Liver (tissue), 8 donors: ENCODE measurements at regions not wholly inside any gene's neighbourhood (a gene's known extent, or its start where the extent isn't known, plus 50 kb on each side); places are given as distances from the start of the nearest gene placed in this dataset.

ENCODE experiments used
- DNase-seq: peaks from one replicate; pipeline ENCODE4 v3.0.0-alpha.2; 2017; ENCODE audit warnings: low spot score
- H3K27ac ChIP-seq, 2 donors: one replicate each; pipeline ENCODE4 v1.7.0; 2013; ENCODE audit warnings: inconsistent platforms in 2 of 2, low read length in 2 of 2, control low read depth in 1 of 2, low read depth in 1 of 2, mild to moderate bottlenecking in 1 of 2
- H3K27me3 ChIP-seq, 4 donors: one replicate each; pipeline versions ENCODE4 v1.6.1 to v1.7.0; 2013; ENCODE audit warnings: low read length in 3 of 4, inconsistent platforms in 1 of 4, mild to moderate bottlenecking in 1 of 4, moderate library complexity in 1 of 4; ENCODE audit not compliant: control insufficient read depth in 4 of 4, insufficient read depth in 4 of 4
- H3K36me3 ChIP-seq, 4 donors: one replicate each; pipeline versions ENCODE4 v1.6.1 to v1.7.0; 2013; ENCODE audit warnings: low read length in 3 of 4, mild to moderate bottlenecking in 3 of 4, low read depth in 1 of 4, moderate library complexity in 1 of 4; ENCODE audit not compliant: control insufficient read depth in 4 of 4, insufficient read depth in 3 of 4
- H3K4me1 ChIP-seq, 4 donors: one replicate each; pipeline versions ENCODE4 v1.6.1 to v1.7.0; 2013; ENCODE audit warnings: low read length in 3 of 4, mild to moderate bottlenecking in 3 of 4, moderate library complexity in 1 of 4; ENCODE audit not compliant: control insufficient read depth in 4 of 4, insufficient read depth in 4 of 4
- H3K4me3 ChIP-seq, 3 donors: one replicate each; pipeline versions ENCODE4 v1.6.1 to v1.7.0; 2013; ENCODE audit warnings: low read length in 3 of 3, control low read depth in 1 of 3, low read depth in 1 of 3, mild to moderate bottlenecking in 1 of 3
- H3K9ac ChIP-seq, 2 donors: one replicate each; pipeline ENCODE4 v1.7.0; 2013; ENCODE audit warnings: low read length in 2 of 2, mild to moderate bottlenecking in 2 of 2, moderate library complexity in 2 of 2, control low read depth in 1 of 2, low read depth in 1 of 2
- H3K9me3 ChIP-seq, 4 donors: one replicate each; pipeline versions ENCODE4 v1.6.1 to v1.7.0; 2013; ENCODE audit warnings: low read length in 3 of 4; ENCODE audit not compliant: control insufficient read depth in 4 of 4
- EGR1 ChIP-seq, 2 donors: IDR thresholded peaks; 2 replicates each; pipeline ENCODE4 v1.6.1; 2016 to 2018; ENCODE audit warnings: antibody characterized with exemption in 2 of 2, low read depth in 2 of 2
- FOXA1 ChIP-seq: IDR thresholded peaks from 2 replicates; pipeline ENCODE4 v1.6.1; 2016; ENCODE audit warnings: antibody characterized with exemption
- FOXA2 ChIP-seq: IDR thresholded peaks from 2 replicates; pipeline ENCODE4 v1.6.1; 2016; ENCODE audit warnings: antibody characterized with exemption
- GABPA ChIP-seq, 2 donors: IDR thresholded peaks in 1 of 2; conservative IDR thresholded peaks in 1 of 2; 2 replicates each; pipeline ENCODE4 v1.6.1; 2016; ENCODE audit warnings: antibody characterized with exemption in 2 of 2, mild to moderate bottlenecking in 1 of 2, moderate library complexity in 1 of 2
- HNF4A ChIP-seq, 2 donors: conservative IDR thresholded peaks; 2 replicates each; pipeline ENCODE4 v1.6.1; 2016; ENCODE audit warnings: antibody characterized with exemption in 2 of 2, mild to moderate bottlenecking in 2 of 2
- HNF4G ChIP-seq: IDR thresholded peaks from 2 replicates; pipeline ENCODE4 v1.6.1; 2016; ENCODE audit warnings: antibody characterized with exemption
- JUND ChIP-seq, 2 donors: IDR thresholded peaks; 2 replicates each; pipeline ENCODE4 v1.6.1; 2016; ENCODE audit warnings: antibody characterized with exemption in 2 of 2
- NR2F2 ChIP-seq: IDR thresholded peaks from 2 replicates; pipeline ENCODE4 v1.6.1; 2016; ENCODE audit warnings: antibody characterized with exemption
- RAD21 ChIP-seq, 2 donors: IDR thresholded peaks; 2 replicates each; pipeline ENCODE4 v1.6.1; 2016; ENCODE audit warnings: antibody characterized with exemption in 2 of 2, mild to moderate bottlenecking in 2 of 2
- RXRA ChIP-seq, 2 donors: IDR thresholded peaks; 2 replicates each; pipeline ENCODE4 v1.6.1; 2017 to 2018; ENCODE audit warnings: antibody characterized with exemption in 2 of 2, mild to moderate bottlenecking in 1 of 2
- TAF1 ChIP-seq: conservative IDR thresholded peaks from 2 replicates; pipeline ENCODE4 v1.6.1; 2016; ENCODE audit warnings: antibody characterized with exemption, mild to moderate bottlenecking
- YY1 ChIP-seq: IDR thresholded peaks from 2 replicates; pipeline ENCODE4 v1.6.1; 2016; ENCODE audit warnings: antibody characterized with exemption, mild to moderate bottlenecking
- WGBS: extraction: QIAGEN DNeasy Blood & Tissue Kit; methylation state at CpG from one replicate; pipeline ENCODE4 v1.1.7; 2013; 5-methylcytosine and 5-hydroxymethylcytosine counted together
- TF ChIP-seq, protein P1 (sequence below): IDR thresholded peaks from 2 replicates; pipeline ENCODE4 v1.6.1; 2016; ENCODE audit warnings: antibody characterized with exemption
- TF ChIP-seq, protein P2 (sequence below): fragments of 150-350 bp; IDR thresholded peaks from 2 replicates; pipeline ENCODE4 v1.5.1; 2017; ENCODE audit warnings: improper control_type of control experiment, low read depth, low read length; ENCODE audit not compliant: missing input control
- TF ChIP-seq, protein P3 (sequence below): IDR thresholded peaks from 2 replicates; pipeline ENCODE4 v1.6.1; 2016; ENCODE audit warnings: antibody characterized with exemption, mild to moderate bottlenecking
- TF ChIP-seq, protein P4 (sequence below): IDR thresholded peaks from 2 replicates; pipeline ENCODE4 v1.6.1; 2016; ENCODE audit warnings: antibody characterized with exemption
- TF ChIP-seq, protein P5 (sequence below): IDR thresholded peaks from 2 replicates; pipeline ENCODE4 v1.6.1; 2016; ENCODE audit warnings: antibody characterized with exemption
- donor health status: healthy.
- donor health status: healthy.
- donor health status: healthy.
- donor health status: healthy.
- donor health status: healthy.

DNA sequence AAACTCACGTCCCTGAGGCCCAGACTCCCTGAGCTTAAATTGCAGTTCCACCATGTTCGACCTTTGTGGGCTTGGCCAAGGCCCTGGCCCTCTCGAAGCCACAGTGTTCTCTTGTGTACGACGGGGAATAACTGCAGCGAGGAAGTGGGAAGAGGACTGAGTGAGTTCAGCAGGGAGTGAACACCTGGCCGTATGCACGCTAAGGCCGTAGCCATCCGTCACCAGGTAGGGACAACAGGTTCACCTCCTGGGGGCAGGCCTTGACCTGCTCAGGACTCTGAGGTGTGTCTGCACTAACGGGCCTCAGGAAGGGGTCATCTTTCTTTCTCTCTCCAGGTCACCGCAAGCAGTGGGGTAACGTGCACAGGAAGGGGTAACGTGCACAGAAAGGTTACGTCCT is 67.2 kb upstream of the CTBP2 start:
- DNase-seq: no peak
- TF ChIP-seq YY1 (no peak), TAF1 (no peak), GABPA (IDR thresholded peaks at IDR 0.05 in 1 of 2, conservative IDR thresholded peaks at IDR 0.05 in 1 of 2) (no peak), HNF4G (no peak), HNF4A (conservative IDR thresholded peaks at IDR 0.05) (no peak), JUND (IDR thresholded peaks at IDR 0.05) (no peak), RAD21 (IDR thresholded peaks at IDR 0.05) (no peak), RXRA (IDR thresholded peaks at IDR 0.05) (no peak), FOXA2 (no peak), FOXA1 (no peak)
- TF ChIP-seq, protein P1, sequence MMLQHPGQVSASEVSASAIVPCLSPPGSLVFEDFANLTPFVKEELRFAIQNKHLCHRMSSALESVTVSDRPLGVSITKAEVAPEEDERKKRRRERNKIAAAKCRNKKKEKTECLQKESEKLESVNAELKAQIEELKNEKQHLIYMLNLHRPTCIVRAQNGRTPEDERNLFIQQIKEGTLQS: no peak
- TF ChIP-seq, protein P2, sequence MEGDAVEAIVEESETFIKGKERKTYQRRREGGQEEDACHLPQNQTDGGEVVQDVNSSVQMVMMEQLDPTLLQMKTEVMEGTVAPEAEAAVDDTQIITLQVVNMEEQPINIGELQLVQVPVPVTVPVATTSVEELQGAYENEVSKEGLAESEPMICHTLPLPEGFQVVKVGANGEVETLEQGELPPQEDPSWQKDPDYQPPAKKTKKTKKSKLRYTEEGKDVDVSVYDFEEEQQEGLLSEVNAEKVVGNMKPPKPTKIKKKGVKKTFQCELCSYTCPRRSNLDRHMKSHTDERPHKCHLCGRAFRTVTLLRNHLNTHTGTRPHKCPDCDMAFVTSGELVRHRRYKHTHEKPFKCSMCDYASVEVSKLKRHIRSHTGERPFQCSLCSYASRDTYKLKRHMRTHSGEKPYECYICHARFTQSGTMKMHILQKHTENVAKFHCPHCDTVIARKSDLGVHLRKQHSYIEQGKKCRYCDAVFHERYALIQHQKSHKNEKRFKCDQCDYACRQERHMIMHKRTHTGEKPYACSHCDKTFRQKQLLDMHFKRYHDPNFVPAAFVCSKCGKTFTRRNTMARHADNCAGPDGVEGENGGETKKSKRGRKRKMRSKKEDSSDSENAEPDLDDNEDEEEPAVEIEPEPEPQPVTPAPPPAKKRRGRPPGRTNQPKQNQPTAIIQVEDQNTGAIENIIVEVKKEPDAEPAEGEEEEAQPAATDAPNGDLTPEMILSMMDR: no peak
- no peak overlapping the region for H3K9ac ChIP-seq
- no peak overlapping the region for H3K4me3 ChIP-seq
- H3K4me1 ChIP-seq: no peaks in the 10 kb centered on the region
- no peaks in the 10 kb centered on the region for H3K36me3 ChIP-seq
- 90% methylated on average over 15 of the region's 15 CpGs for WGBS
- no peak overlapping the region for H3K27ac ChIP-seq
- peaks cover 0 to 4% (median 0%) of the 10 kb centered on the region in 4 donors for H3K27me3 ChIP-seq
- no peaks in the 10 kb centered on the region for H3K9me3 ChIP-seq

DNA sequence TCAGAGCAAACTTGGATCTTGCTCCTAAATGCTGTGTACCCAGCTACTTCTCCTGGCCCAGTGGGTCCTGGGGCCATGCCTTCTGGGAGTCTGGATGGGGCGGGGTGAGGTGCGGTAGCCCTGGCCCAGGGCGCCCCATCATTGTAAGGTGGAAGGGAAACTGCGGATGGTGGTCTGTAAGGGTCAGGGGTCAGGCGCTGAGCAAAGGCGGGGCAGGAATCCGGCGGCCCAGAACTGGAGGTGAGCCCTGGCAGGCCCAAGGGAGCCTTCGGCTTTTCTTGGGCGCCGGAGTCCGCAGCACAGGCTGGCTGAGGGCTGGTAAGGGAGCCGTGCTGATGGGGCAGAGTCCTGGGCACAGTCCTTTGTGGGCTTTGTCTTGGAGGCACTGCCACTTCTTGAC is 66.5 kb upstream of the CTBP2 start:
- Histone ChIP-seq H3K36me3 (no peaks in the 10 kb centered on the region), H3K9me3 (no peaks in the 10 kb centered on the region), H3K9ac (no peak overlapping the region), H3K27ac (no peak overlapping the region), H3K27me3 (no peaks in the 10 kb centered on the region), H3K4me3 (no peak overlapping the region), H3K4me1 (no peaks in the 10 kb centered on the region)
- TF ChIP-seq, protein P3, sequence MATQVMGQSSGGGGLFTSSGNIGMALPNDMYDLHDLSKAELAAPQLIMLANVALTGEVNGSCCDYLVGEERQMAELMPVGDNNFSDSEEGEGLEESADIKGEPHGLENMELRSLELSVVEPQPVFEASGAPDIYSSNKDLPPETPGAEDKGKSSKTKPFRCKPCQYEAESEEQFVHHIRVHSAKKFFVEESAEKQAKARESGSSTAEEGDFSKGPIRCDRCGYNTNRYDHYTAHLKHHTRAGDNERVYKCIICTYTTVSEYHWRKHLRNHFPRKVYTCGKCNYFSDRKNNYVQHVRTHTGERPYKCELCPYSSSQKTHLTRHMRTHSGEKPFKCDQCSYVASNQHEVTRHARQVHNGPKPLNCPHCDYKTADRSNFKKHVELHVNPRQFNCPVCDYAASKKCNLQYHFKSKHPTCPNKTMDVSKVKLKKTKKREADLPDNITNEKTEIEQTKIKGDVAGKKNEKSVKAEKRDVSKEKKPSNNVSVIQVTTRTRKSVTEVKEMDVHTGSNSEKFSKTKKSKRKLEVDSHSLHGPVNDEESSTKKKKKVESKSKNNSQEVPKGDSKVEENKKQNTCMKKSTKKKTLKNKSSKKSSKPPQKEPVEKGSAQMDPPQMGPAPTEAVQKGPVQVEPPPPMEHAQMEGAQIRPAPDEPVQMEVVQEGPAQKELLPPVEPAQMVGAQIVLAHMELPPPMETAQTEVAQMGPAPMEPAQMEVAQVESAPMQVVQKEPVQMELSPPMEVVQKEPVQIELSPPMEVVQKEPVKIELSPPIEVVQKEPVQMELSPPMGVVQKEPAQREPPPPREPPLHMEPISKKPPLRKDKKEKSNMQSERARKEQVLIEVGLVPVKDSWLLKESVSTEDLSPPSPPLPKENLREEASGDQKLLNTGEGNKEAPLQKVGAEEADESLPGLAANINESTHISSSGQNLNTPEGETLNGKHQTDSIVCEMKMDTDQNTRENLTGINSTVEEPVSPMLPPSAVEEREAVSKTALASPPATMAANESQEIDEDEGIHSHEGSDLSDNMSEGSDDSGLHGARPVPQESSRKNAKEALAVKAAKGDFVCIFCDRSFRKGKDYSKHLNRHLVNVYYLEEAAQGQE: no peak
- no peak for TF ChIP-seq JUND (IDR thresholded peaks at IDR 0.05)
- TF ChIP-seq, protein P4, sequence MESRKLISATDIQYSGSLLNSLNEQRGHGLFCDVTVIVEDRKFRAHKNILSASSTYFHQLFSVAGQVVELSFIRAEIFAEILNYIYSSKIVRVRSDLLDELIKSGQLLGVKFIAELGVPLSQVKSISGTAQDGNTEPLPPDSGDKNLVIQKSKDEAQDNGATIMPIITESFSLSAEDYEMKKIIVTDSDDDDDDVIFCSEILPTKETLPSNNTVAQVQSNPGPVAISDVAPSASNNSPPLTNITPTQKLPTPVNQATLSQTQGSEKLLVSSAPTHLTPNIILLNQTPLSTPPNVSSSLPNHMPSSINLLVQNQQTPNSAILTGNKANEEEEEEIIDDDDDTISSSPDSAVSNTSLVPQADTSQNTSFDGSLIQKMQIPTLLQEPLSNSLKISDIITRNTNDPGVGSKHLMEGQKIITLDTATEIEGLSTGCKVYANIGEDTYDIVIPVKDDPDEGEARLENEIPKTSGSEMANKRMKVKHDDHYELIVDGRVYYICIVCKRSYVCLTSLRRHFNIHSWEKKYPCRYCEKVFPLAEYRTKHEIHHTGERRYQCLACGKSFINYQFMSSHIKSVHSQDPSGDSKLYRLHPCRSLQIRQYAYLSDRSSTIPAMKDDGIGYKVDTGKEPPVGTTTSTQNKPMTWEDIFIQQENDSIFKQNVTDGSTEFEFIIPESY: no peak
- no peak for TF ChIP-seq GABPA (IDR thresholded peaks at IDR 0.05 in 1 of 2, conservative IDR thresholded peaks at IDR 0.05 in 1 of 2)
- no peak for TF ChIP-seq HNF4G
- no peak for TF ChIP-seq EGR1 (IDR thresholded peaks at IDR 0.05; ENCODE audit: low read depth in 2 of 2)
- no peak for TF ChIP-seq NR2F2
- TF ChIP-seq HNF4A (conservative IDR thresholded peaks at IDR 0.05): no peak
- no peak for TF ChIP-seq TAF1
- TF ChIP-seq YY1: no peak
- TF ChIP-seq, protein P5, sequence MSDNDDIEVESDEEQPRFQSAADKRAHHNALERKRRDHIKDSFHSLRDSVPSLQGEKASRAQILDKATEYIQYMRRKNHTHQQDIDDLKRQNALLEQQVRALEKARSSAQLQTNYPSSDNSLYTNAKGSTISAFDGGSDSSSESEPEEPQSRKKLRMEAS: no peak
- TF ChIP-seq, protein P2: no peak
- no peak for DNase-seq
- WGBS: 97% methylated on average over 13 of the region's 13 CpGs
